Lower leg skin (tissue), 4 donors: ENCODE measurements at regions not wholly inside any gene's neighbourhood (a gene's known extent, or its start where the extent isn't known, plus 50 kb on each side); places are given as distances from the start of the nearest gene placed in this dataset.

ENCODE experiments used
- DNase-seq, 2 donors: peaks; one replicate each; pipeline ENCODE4 v3.0.0-alpha.2; 2019; ENCODE audit warnings: low spot score in 2 of 2
- H3K4me3 ChIP-seq: fragments of 200-600 bp; sonication (generic); 2 replicates; pipeline ENCODE4 v1.5.1; 2017; ENCODE audit warnings: mild to moderate bottlenecking, low read depth; ENCODE audit not compliant: poor library complexity, severe bottlenecking
- POLR2A ChIP-seq, 2 donors: fragments of 450-650 bp; IDR thresholded peaks; one replicate each; pipeline ENCODE4 v1.6.1; 2016 to 2017; ENCODE audit warnings: antibody characterized with exemption in 2 of 2, mild to moderate bottlenecking in 1 of 2, moderate library complexity in 1 of 2
- WGBS, 2 donors: methylation state at CpG; one replicate each; pipeline ENCODE4 v1.1.5; 2018; 5-methylcytosine and 5-hydroxymethylcytosine counted together
- intact Hi-C: fragments of 100-400 bp; cut with DNase I; formaldehyde crosslinking; loops from one replicate; pipeline ENCODE4 v1.15.0; 2023; ENCODE audit warnings: low total_unique reads
- TF ChIP-seq, protein P1 (sequence below), 3 donors: fragments of 450-650 bp; IDR thresholded peaks; one replicate each; pipeline ENCODE4 v1.5.1; 2016; ENCODE audit warnings: antibody characterized with exemption in 3 of 3, mild to moderate bottlenecking in 3 of 3, moderate library complexity in 2 of 3

DNA sequence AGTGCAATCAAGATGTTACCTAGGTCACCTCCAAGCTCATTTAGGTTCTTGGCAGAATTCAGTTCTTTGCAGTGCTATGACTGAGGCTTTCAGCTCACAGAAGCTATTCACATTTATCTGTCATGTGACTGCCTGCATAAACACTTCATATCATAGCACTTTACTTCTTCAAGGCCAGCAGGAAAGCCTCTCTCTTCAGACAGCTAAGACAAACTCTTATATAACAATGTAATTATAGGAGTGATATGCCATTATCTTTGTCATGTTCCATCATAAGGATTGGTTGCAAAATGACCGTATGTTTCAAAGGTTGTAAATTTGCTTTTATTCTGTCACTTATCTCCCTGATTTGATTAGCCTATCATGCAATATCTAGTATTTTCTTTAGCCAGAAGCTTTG is 78.8 kb upstream of the TMEM196 start:
- intact Hi-C loops, result no loop called here
- DNase-seq, result no peak
- H3K4me3 ChIP-seq, result no peak overlapping the region
- TF ChIP-seq POLR2A (IDR thresholded peaks at IDR 0.05), result no peak
- 61 to 79% methylated on average over 1 of the region's 1 CpG for WGBS, 2 donors

DNA sequence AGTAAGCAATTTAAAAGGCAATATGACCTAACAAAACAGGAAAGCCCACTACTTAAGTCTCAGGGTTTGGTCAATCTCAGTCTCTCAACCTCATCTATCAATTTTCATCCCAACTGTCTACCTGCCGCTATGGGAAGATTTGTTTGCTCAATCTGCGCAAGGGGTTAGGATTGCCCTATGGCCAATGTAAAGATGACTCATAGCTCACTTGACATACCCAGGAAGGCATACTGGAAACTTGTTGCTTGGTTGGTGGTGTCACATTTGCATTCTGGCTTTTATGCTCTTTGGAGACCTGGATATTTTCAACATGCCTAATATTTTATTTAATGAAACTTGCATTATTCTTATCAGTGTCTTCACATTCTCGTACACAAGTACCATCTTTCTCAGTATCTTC is 78.1 kb upstream of the TMEM196 start:
- no peak for DNase-seq
- WGBS, 2 donors, result 80 to 82% methylated on average over 3 of the region's 3 CpGs
- no peak overlapping the region for H3K4me3 ChIP-seq
- intact Hi-C loops, result no loop called here
- TF ChIP-seq POLR2A (IDR thresholded peaks at IDR 0.05), result no peak
- TF ChIP-seq, protein P1, sequence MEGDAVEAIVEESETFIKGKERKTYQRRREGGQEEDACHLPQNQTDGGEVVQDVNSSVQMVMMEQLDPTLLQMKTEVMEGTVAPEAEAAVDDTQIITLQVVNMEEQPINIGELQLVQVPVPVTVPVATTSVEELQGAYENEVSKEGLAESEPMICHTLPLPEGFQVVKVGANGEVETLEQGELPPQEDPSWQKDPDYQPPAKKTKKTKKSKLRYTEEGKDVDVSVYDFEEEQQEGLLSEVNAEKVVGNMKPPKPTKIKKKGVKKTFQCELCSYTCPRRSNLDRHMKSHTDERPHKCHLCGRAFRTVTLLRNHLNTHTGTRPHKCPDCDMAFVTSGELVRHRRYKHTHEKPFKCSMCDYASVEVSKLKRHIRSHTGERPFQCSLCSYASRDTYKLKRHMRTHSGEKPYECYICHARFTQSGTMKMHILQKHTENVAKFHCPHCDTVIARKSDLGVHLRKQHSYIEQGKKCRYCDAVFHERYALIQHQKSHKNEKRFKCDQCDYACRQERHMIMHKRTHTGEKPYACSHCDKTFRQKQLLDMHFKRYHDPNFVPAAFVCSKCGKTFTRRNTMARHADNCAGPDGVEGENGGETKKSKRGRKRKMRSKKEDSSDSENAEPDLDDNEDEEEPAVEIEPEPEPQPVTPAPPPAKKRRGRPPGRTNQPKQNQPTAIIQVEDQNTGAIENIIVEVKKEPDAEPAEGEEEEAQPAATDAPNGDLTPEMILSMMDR (IDR thresholded peaks at IDR 0.05), result no peak

DNA sequence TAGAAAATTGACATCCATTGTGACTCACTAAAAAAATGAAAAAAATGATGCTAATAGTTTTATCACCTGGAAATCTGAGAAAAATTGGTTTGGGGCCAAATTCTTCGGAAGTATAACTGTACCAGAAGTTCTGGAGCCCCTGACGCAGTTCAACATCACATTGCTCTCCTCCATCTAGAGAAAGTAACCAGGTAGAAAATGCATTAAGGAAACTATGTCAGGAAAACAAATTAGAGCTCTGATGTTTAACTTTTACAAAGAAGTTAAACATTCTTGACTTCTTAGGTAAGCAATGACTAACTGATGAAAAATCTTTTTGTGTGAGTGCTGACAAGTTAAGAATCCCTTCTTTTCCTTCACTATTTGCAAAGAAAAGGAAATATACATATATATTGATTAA is 61.1 kb upstream of the TMEM196 start:
- TF ChIP-seq, protein P1 (IDR thresholded peaks at IDR 0.05), result no peak
- no peak for TF ChIP-seq POLR2A (IDR thresholded peaks at IDR 0.05)
- no peak for DNase-seq
- WGBS, 2 donors, result 64 to 70% methylated on average over 2 of the region's 2 CpGs
- no peak overlapping the region for H3K4me3 ChIP-seq
- intact Hi-C loops, result no loop called here

DNA sequence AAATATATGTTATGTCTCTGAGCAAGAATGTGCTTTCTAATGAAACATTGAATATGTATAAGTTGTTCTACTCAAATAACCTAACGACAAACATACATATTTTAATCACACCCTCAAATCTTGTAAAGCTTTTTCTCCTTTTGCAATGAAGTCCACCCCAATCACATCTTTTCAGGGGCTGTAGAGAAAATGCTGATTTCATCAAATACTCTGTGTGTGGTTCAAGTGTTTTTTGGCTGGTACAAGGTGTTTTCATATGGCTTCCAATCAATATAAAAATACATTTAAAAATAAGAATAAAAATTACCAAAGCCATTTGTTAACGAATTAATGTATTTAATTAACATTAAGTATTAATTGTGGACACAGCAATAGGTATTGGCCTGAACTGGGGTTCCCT is 57.2 kb upstream of the TMEM196 start:
- TF ChIP-seq, protein P1 (IDR thresholded peaks at IDR 0.05), result no peak
- no peak for TF ChIP-seq POLR2A (IDR thresholded peaks at IDR 0.05)
- intact Hi-C loops, result no loop called here
- no peak overlapping the region for H3K4me3 ChIP-seq
- DNase-seq, result no peak
- 63 to 77% methylated on average over 2 of the region's 2 CpGs for WGBS, 2 donors
